IPS-18a (cell line): ENCODE measurements at regions not wholly inside any gene's neighbourhood (a gene's known extent, or its start where the extent isn't known, plus 50 kb on each side); places are given as distances from the start of the nearest gene placed in this dataset.
"Not testable (repeated sequence)": the region's sequence is repeated elsewhere in the genome, so short reads cannot be mapped to it uniquely, and the experiment has no call there.

Source experiments
- H3K27ac ChIP-seq: one replicate; pipeline ENCODE4 v1.5.1; 2013; ENCODE audit warnings: low read length
- H3K27me3 ChIP-seq: one replicate; pipeline ENCODE4 v1.6.1; 2013; ENCODE audit warnings: mild to moderate bottlenecking, low read length; ENCODE audit not compliant: control insufficient read depth, insufficient read depth
- H3K36me3 ChIP-seq: one replicate; pipeline ENCODE4 v1.6.1; 2013; ENCODE audit warnings: low read depth, low read length; ENCODE audit not compliant: control insufficient read depth
- H3K4me1 ChIP-seq: one replicate; pipeline ENCODE4 v1.6.1; 2013; ENCODE audit warnings: low read depth, low read length; ENCODE audit not compliant: control insufficient read depth
- H3K4me3 ChIP-seq: one replicate; pipeline ENCODE4 v1.5.1; 2013; ENCODE audit warnings: low read length
- H3K9ac ChIP-seq: one replicate; pipeline ENCODE4 v1.6.1; 2013; ENCODE audit warnings: mild to moderate bottlenecking, low read length, moderate library complexity
- H3K9me3 ChIP-seq: one replicate; pipeline ENCODE4 v1.6.1; 2013; ENCODE audit warnings: low read depth, low read length; ENCODE audit not compliant: control insufficient read depth

DNA sequence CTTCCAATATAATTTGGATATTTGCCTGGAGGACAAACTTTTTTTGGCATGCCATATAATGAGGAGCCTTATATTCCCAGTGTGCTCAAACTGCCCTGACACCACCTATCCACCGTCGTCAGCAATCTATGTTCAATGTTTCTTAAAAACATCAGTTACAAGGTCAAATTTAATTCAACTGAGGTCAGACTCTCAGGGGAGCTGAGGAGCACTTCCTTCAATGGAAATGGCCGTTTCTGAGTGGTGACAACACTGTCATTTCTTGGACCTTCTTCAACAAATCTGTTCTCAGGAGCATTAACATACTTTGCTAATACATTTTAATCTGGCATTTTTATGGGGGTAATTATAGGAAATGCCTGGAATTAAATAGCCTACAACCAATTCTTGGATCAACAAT, 90.8 kb upstream of the FBXO28 start:
- H3K9me3 ChIP-seq, H3K36me3 ChIP-seq, H3K27me3 ChIP-seq, H3K27ac ChIP-seq, H3K4me3 ChIP-seq, H3K4me1 ChIP-seq, H3K9ac ChIP-seq: not testable (repeated sequence)

GRCh38 chr1:224022249-224022970, 91.5 kb upstream of the FBXO28 start:
- not testable (repeated sequence) for H3K27me3 ChIP-seq

GRCh38 chr1:224019866-224020265, 94.0 kb upstream of the FBXO28 start:
- H3K27me3 ChIP-seq, H3K9ac ChIP-seq, H3K27ac ChIP-seq, H3K4me1 ChIP-seq, H3K9me3 ChIP-seq, H3K4me3 ChIP-seq, H3K36me3 ChIP-seq: not testable (repeated sequence)

More at GRCh38 chr1:224022249-224022970, 91.5 kb upstream of the FBXO28 start:
- not testable (repeated sequence) for H3K9me3 ChIP-seq, H3K9ac ChIP-seq, H3K4me3 ChIP-seq, H3K27ac ChIP-seq, H3K36me3 ChIP-seq, H3K4me1 ChIP-seq

DNA sequence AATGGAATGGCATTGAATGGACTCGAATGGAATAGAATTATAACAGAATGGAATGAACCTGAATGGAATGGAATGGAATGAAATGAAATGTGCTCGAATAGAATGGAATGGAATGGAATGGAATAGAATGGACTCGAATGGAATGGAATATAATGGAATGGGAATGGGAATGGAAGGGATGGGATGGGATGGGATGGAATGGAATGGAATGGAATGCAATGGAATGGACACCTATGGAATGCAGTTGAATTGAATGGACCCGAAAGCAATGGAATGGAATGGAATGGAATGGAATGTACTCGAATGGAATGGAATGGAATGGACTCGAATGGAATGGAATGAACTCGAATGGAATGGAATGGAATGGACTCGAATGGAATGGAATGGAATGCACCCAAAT, 98.1 kb upstream of the FBXO28 start:
- H3K27ac ChIP-seq, H3K36me3 ChIP-seq, H3K9ac ChIP-seq, H3K4me1 ChIP-seq, H3K4me3 ChIP-seq, H3K27me3 ChIP-seq: not testable (repeated sequence)
- peaks cover 41% of the 10 kb centered on the region for H3K9me3 ChIP-seq

GRCh38 chr1:224014330-224014649, 99.6 kb upstream of the FBXO28 start:
- Histone ChIP-seq H3K9ac (no peak overlapping the region), H3K4me1 (no peaks in the 10 kb centered on the region), H3K36me3 (no peaks in the 10 kb centered on the region), H3K27ac (no peak overlapping the region), H3K9me3 (peaks cover 43% of the 10 kb centered on the region), H3K4me3 (no peak overlapping the region), H3K27me3 (no peaks in the 10 kb centered on the region)

DNA sequence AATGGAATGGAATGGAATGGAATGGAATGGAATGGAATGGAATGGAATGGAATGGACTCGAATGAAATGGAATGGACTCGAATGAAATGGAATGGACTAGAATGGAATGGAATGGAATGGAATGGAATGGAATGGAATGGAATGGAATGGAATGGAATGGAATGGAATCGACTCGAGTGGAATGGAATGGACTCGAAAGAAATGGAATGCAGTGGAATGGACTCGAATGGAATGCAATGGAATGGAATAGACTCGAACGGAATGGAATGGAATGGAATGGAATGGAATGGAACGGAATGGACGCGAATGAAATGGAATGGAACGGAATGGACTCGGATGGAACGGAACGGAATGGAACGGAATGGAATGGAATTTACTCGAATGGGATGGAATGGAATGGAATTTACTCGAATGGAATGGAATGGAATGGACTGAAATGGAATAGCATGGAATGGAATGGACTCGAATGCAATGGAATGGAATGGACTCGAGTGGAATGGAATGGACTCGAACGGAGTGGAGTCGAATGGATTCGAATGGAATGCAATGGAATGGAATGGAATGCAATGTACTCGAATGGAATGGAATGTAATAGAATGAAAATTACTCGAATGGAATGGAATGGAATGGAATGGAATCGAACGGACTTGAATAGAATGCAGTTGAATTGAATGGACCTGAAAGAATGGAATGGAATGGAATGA, 100.1 kb upstream of the FBXO28 start:
- not testable (repeated sequence) for H3K36me3 ChIP-seq, H3K9ac ChIP-seq, H3K27ac ChIP-seq, H3K4me1 ChIP-seq, H3K27me3 ChIP-seq, H3K4me3 ChIP-seq
- peaks cover 43% of the 10 kb centered on the region for H3K9me3 ChIP-seq

GRCh38 chr1:224012807-224013434, 101.0 kb upstream of the FBXO28 start:
- H3K36me3 ChIP-seq = not testable (repeated sequence)

DNA sequence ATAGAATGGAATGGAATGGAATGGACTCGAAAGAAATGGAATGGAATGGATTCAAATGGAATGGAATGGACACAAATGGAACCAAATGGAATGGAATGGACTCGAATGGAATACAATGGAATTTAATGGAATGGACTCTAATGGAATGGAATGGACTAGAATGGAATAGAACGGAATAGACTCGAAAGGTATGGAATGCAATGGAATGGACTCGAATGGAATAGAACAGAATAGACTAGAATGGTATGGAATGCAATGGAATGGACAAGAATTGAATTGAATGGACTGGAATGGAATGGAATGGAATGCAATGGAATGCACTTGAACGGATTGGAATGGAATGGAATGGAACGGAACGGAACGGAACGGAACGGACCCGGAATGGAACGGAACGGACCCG, 101.7 kb upstream of the FBXO28 start:
- H3K9me3 ChIP-seq = peaks cover 44% of the 10 kb centered on the region
- not testable (repeated sequence) for H3K4me1 ChIP-seq, H3K4me3 ChIP-seq

More at GRCh38 chr1:224012807-224013434, 101.0 kb upstream of the FBXO28 start:
- H3K4me3 ChIP-seq, H3K27me3 ChIP-seq, H3K9ac ChIP-seq, H3K4me1 ChIP-seq, H3K27ac ChIP-seq: not testable (repeated sequence)
- peaks cover 43% of the 10 kb centered on the region for H3K9me3 ChIP-seq

GRCh38 chr1:224011751-224012150, 102.2 kb upstream of the FBXO28 start:
- H3K27me3 ChIP-seq, H3K27ac ChIP-seq, H3K4me3 ChIP-seq, H3K9ac ChIP-seq, H3K36me3 ChIP-seq, H3K4me1 ChIP-seq: not testable (repeated sequence)
- peaks cover 46% of the 10 kb centered on the region for H3K9me3 ChIP-seq

More for the DNA sequence above, 101.7 kb upstream of the FBXO28 start:
- H3K36me3 ChIP-seq, H3K27me3 ChIP-seq, H3K9ac ChIP-seq, H3K27ac ChIP-seq: not testable (repeated sequence)

DNA sequence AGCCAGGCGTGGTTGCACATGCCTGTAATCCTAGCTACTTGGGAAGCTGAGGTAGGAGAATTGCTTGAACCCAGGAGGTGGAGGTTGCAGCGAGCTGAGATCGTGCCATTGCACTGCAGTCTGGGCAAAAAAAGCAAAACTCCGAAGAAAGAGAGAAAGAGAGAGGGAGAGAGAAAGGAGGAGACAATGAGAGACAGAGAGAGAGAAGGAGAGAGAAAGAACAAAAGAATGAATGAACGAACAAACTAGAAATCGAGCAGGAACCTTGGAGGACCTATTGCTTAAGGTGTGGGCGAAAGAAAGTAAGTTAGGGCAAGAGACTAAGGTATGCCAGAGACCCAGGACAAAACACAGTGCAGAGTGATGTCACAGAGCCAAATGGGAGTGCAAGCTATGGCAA, 102.8 kb upstream of the FBXO28 start:
- H3K4me3 ChIP-seq, H3K27me3 ChIP-seq, H3K27ac ChIP-seq, H3K36me3 ChIP-seq, H3K9ac ChIP-seq, H3K4me1 ChIP-seq: not testable (repeated sequence)
- peaks cover 46% of the 10 kb centered on the region for H3K9me3 ChIP-seq

DNA sequence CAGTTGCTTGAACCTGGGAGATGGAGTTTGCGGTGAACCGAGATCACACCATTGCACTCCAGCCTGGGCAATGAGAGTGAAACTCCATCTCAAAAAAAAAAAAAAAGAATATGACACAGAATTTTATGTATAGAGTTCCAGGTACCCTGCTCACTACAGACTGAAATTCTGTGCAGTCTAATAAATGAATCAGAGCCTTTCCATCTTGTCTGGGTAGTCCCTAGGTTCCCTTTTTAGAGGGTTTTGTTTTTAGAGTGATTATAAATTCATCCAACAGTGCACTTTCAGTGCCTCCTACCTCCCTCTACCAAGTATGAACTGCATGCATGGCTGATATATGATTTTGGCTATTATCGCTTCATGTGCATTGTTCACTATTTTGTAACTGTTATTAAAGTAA, 107.9 kb upstream of the FBXO28 start:
- not testable (repeated sequence) for H3K27me3 ChIP-seq, H3K4me3 ChIP-seq, H3K27ac ChIP-seq, H3K36me3 ChIP-seq, H3K4me1 ChIP-seq, H3K9me3 ChIP-seq, H3K9ac ChIP-seq
